ENCODE measurements at regions not wholly inside any gene's neighbourhood (a gene's known extent, or its start where the extent isn't known, plus 50 kb on each side); places are given as distances from the start of the nearest gene placed in this dataset.

- H3K9me3 ChIP-seq (ENCODE audit: control insufficient read depth, low read length): no peaks in the 10 kb centered on the region
- no peak overlapping the region for H3K4me3 ChIP-seq (ENCODE audit: low read length in 2 of 2)
- DNase-seq (no peak), ATAC-seq (ENCODE audit: low FRiP score) (peak; percentile 50)
- intact Hi-C loops (cut with DNase I): no loop called here
- no peak overlapping the region for H3K27ac ChIP-seq (ENCODE audit: low read depth in 1 of 2, low read length in 2 of 2)
- H3K27me3 ChIP-seq (ENCODE audit: control insufficient read depth in 1 of 2, insufficient read depth in 2 of 2, low read length in 1 of 2): no peaks in the 10 kb centered on the region
- H3K4me1 ChIP-seq (ENCODE audit: control insufficient read depth in 1 of 2, insufficient read depth in 2 of 2, low read length in 2 of 2): no peaks in the 10 kb centered on the region
- no peaks in the 10 kb centered on the region for H3K36me3 ChIP-seq (ENCODE audit: control insufficient read depth in 1 of 2, insufficient read depth in 2 of 2, low read length in 1 of 2)
These were observed 712.5 kb downstream of the MCTP2 start for GRCh38 chr15:94943888-94944287.

GRCh38 chr15:94951538-94951937 is 720.2 kb downstream of the MCTP2 start:
- Histone ChIP-seq H3K4me1 (ENCODE audit: control insufficient read depth in 1 of 2, insufficient read depth in 2 of 2, low read length in 2 of 2) (no peaks in the 10 kb centered on the region), H3K36me3 (ENCODE audit: control insufficient read depth in 1 of 2, insufficient read depth in 2 of 2, low read length in 1 of 2) (no peaks in the 10 kb centered on the region), H3K27ac (ENCODE audit: low read depth in 1 of 2, low read length in 2 of 2) (no peak overlapping the region), H3K9me3 (ENCODE audit: control insufficient read depth, low read length) (no peaks in the 10 kb centered on the region), H3K4me3 (ENCODE audit: low read length in 2 of 2) (no peak overlapping the region), H3K27me3 (ENCODE audit: control insufficient read depth in 1 of 2, insufficient read depth in 2 of 2, low read length in 1 of 2) (no peaks in the 10 kb centered on the region)
- DNase-seq: no peak
- intact Hi-C loops (cut with DNase I): no loop called here
- WGBS, 2 donors: 46 to 62% methylated on average over 2 of the region's 2 CpGs
- ATAC-seq (ENCODE audit: low FRiP score): no peak

GRCh38 chr15:94963953-94964352 is 732.6 kb downstream of the MCTP2 start:
- ATAC-seq (ENCODE audit: low FRiP score): no peak
- intact Hi-C loops (cut with DNase I): no loop called here
- Histone ChIP-seq H3K36me3 (ENCODE audit: control insufficient read depth in 1 of 2, insufficient read depth in 2 of 2, low read length in 1 of 2) (no peaks in the 10 kb centered on the region), H3K4me3 (ENCODE audit: low read length in 2 of 2) (no peak overlapping the region), H3K27me3 (ENCODE audit: control insufficient read depth in 1 of 2, insufficient read depth in 2 of 2, low read length in 1 of 2) (no peaks in the 10 kb centered on the region), H3K9me3 (ENCODE audit: control insufficient read depth, low read length) (peaks cover 1% of the 10 kb centered on the region), H3K4me1 (ENCODE audit: control insufficient read depth in 1 of 2, insufficient read depth in 2 of 2, low read length in 2 of 2) (peaks cover 0 to 2% of the 10 kb centered on the region in 2 donors), H3K27ac (ENCODE audit: low read depth in 1 of 2, low read length in 2 of 2) (no peak overlapping the region)
- DNase-seq: no peak

- no peak for ATAC-seq (ENCODE audit: low FRiP score)
- 58 to 59% methylated on average over 3 of the region's 3 CpGs for WGBS, 2 donors
- intact Hi-C loops (cut with DNase I): no loop called here
- Histone ChIP-seq H3K27me3 (ENCODE audit: control insufficient read depth in 1 of 2, insufficient read depth in 2 of 2, low read length in 1 of 2) (no peaks in the 10 kb centered on the region), H3K4me1 (ENCODE audit: control insufficient read depth in 1 of 2, insufficient read depth in 2 of 2, low read length in 2 of 2) (peaks cover 0 to 2% of the 10 kb centered on the region in 2 donors), H3K9me3 (ENCODE audit: control insufficient read depth, low read length) (peaks cover 1% of the 10 kb centered on the region), H3K36me3 (ENCODE audit: control insufficient read depth in 1 of 2, insufficient read depth in 2 of 2, low read length in 1 of 2) (no peaks in the 10 kb centered on the region), H3K27ac (ENCODE audit: low read depth in 1 of 2, low read length in 2 of 2) (no peak overlapping the region), H3K4me3 (ENCODE audit: low read length in 2 of 2) (no peak overlapping the region)
- DNase-seq: no peak
These were observed 734.2 kb downstream of the MCTP2 start for GRCh38 chr15:94965593-94965992.

- Histone ChIP-seq H3K4me1 (ENCODE audit: control insufficient read depth in 1 of 2, insufficient read depth in 2 of 2, low read length in 2 of 2) (peaks cover 0 to 2% of the 10 kb centered on the region in 2 donors), H3K36me3 (ENCODE audit: control insufficient read depth in 1 of 2, insufficient read depth in 2 of 2, low read length in 1 of 2) (no peaks in the 10 kb centered on the region), H3K4me3 (ENCODE audit: low read length in 2 of 2) (no peak overlapping the region), H3K9me3 (ENCODE audit: control insufficient read depth, low read length) (peaks cover under 1% of the 10 kb centered on the region), H3K27ac (ENCODE audit: low read depth in 1 of 2, low read length in 2 of 2) (no peak overlapping the region), H3K27me3 (ENCODE audit: control insufficient read depth in 1 of 2, insufficient read depth in 2 of 2, low read length in 1 of 2) (no peaks in the 10 kb centered on the region)
- intact Hi-C loops (cut with DNase I): no loop called here
- WGBS, 2 donors: 46 to 68% methylated on average over 5 of the region's 5 CpGs
- no peak for ATAC-seq (ENCODE audit: low FRiP score)
- no peak for DNase-seq
These were observed 736.8 kb downstream of the MCTP2 start for GRCh38 chr15:94968133-94968532.

GRCh38 chr15:94970096-94970495 is 738.7 kb downstream of the MCTP2 start:
- Histone ChIP-seq H3K9me3 (ENCODE audit: control insufficient read depth, low read length) (peaks cover 2% of the 10 kb centered on the region), H3K4me1 (ENCODE audit: control insufficient read depth in 1 of 2, insufficient read depth in 2 of 2, low read length in 2 of 2) (peaks cover 0 to 2% of the 10 kb centered on the region in 2 donors), H3K27ac (ENCODE audit: low read depth in 1 of 2, low read length in 2 of 2) (no peak overlapping the region), H3K36me3 (ENCODE audit: control insufficient read depth in 1 of 2, insufficient read depth in 2 of 2, low read length in 1 of 2) (no peaks in the 10 kb centered on the region), H3K27me3 (ENCODE audit: control insufficient read depth in 1 of 2, insufficient read depth in 2 of 2, low read length in 1 of 2) (no peaks in the 10 kb centered on the region), H3K4me3 (ENCODE audit: low read length in 2 of 2) (no peak overlapping the region)
- intact Hi-C loops (cut with DNase I): no loop called here
- ATAC-seq (ENCODE audit: low FRiP score) (no peak), DNase-seq (no peak)
- 92 to 97% methylated on average over 1 of the region's 1 CpG for WGBS, 2 donors

- no peaks in the 10 kb centered on the region for H3K27me3 ChIP-seq (ENCODE audit: control insufficient read depth in 1 of 2, insufficient read depth in 2 of 2, low read length in 1 of 2)
- ATAC-seq (ENCODE audit: low FRiP score): no peak
- no peaks in the 10 kb centered on the region for H3K36me3 ChIP-seq (ENCODE audit: control insufficient read depth in 1 of 2, insufficient read depth in 2 of 2, low read length in 1 of 2)
- intact Hi-C loops (cut with DNase I): no loop called here
- peaks cover 0 to 2% of the 10 kb centered on the region in 2 donors for H3K4me1 ChIP-seq (ENCODE audit: control insufficient read depth in 1 of 2, insufficient read depth in 2 of 2, low read length in 2 of 2)
- WGBS, 2 donors: 32 to 50% methylated on average over 9 of the region's 9 CpGs
- peaks cover 2% of the 10 kb centered on the region for H3K9me3 ChIP-seq (ENCODE audit: control insufficient read depth, low read length)
- H3K27ac ChIP-seq (ENCODE audit: low read depth in 1 of 2, low read length in 2 of 2): no peak overlapping the region
- no peak overlapping the region for H3K4me3 ChIP-seq (ENCODE audit: low read length in 2 of 2)
- no peak for DNase-seq
These were observed 739.4 kb downstream of the MCTP2 start for GRCh38 chr15:94970802-94971201.

GRCh38 chr15:94972314-94972713 is 741.0 kb downstream of the MCTP2 start:
- ATAC-seq (ENCODE audit: low FRiP score): no peak
- intact Hi-C loops (cut with DNase I): no loop called here
- no peak overlapping the region for H3K27ac ChIP-seq (ENCODE audit: low read depth in 1 of 2, low read length in 2 of 2)
- peaks cover 2% of the 10 kb centered on the region for H3K9me3 ChIP-seq (ENCODE audit: control insufficient read depth, low read length)
- WGBS, 2 donors: 70 to 74% methylated on average over 2 of the region's 2 CpGs
- no peaks in the 10 kb centered on the region for H3K27me3 ChIP-seq (ENCODE audit: control insufficient read depth in 1 of 2, insufficient read depth in 2 of 2, low read length in 1 of 2)
- no peak for DNase-seq
- no peaks in the 10 kb centered on the region for H3K4me1 ChIP-seq (ENCODE audit: control insufficient read depth in 1 of 2, insufficient read depth in 2 of 2, low read length in 2 of 2)
- no peaks in the 10 kb centered on the region for H3K36me3 ChIP-seq (ENCODE audit: control insufficient read depth in 1 of 2, insufficient read depth in 2 of 2, low read length in 1 of 2)
- H3K4me3 ChIP-seq (ENCODE audit: low read length in 2 of 2): no peak overlapping the region

- no peaks in the 10 kb centered on the region for H3K9me3 ChIP-seq (ENCODE audit: control insufficient read depth, low read length)
- ATAC-seq (ENCODE audit: low FRiP score): no peak
- H3K36me3 ChIP-seq (ENCODE audit: control insufficient read depth in 1 of 2, insufficient read depth in 2 of 2, low read length in 1 of 2): no peaks in the 10 kb centered on the region
- no peaks in the 10 kb centered on the region for H3K4me1 ChIP-seq (ENCODE audit: control insufficient read depth in 1 of 2, insufficient read depth in 2 of 2, low read length in 2 of 2)
- WGBS, 2 donors: 76 to 77% methylated on average over 1 of the region's 1 CpG
- no peak for DNase-seq
- H3K27ac ChIP-seq (ENCODE audit: low read depth in 1 of 2, low read length in 2 of 2): no peak overlapping the region
- H3K27me3 ChIP-seq (ENCODE audit: control insufficient read depth in 1 of 2, insufficient read depth in 2 of 2, low read length in 1 of 2): no peaks in the 10 kb centered on the region
- intact Hi-C loops (cut with DNase I): no loop called here
- no peak overlapping the region for H3K4me3 ChIP-seq (ENCODE audit: low read length in 2 of 2)
These were observed 755.7 kb downstream of the MCTP2 start for GRCh38 chr15:94987085-94987484.

All from aorta (tissue), 5 donors.